Parathyroid adenoma (tissue), 2 donors: ENCODE measurements at regions not wholly inside any gene's neighbourhood (a gene's known extent, or its start where the extent isn't known, plus 50 kb on each side); places are given as distances from the start of the nearest gene placed in this dataset.

Experiments
- H2AFZ ChIP-seq: fragments of 300-600 bp; sonication (generic); one replicate; pipeline ENCODE4 v1.7.0; 2017; ENCODE audit warnings: antibody characterized with exemption, mild to moderate bottlenecking
- H3K27ac ChIP-seq: fragments of 300-600 bp; sonication (generic); one replicate; pipeline ENCODE4 v1.7.0; 2017
- H3K27me3 ChIP-seq: fragments of 300-600 bp; sonication (generic); one replicate; pipeline ENCODE4 v1.7.0; 2017; ENCODE audit warnings: low read length; ENCODE audit not compliant: control insufficient read depth, insufficient read depth
- H3K36me3 ChIP-seq: fragments of 300-600 bp; sonication (generic); one replicate; pipeline ENCODE4 v1.7.0; 2017; ENCODE audit warnings: low read length; ENCODE audit not compliant: control insufficient read depth, insufficient read depth
- H3K4me1 ChIP-seq: fragments of 300-600 bp; sonication (generic); one replicate; pipeline ENCODE4 v1.7.0; 2017; ENCODE audit warnings: control low read depth
- H3K4me2 ChIP-seq: fragments of 300-600 bp; sonication (generic); one replicate; pipeline ENCODE4 v1.7.0; 2017; ENCODE audit warnings: low read length
- H3K4me3 ChIP-seq: fragments of 300-600 bp; sonication (generic); one replicate; pipeline ENCODE4 v1.7.0; 2017; ENCODE audit warnings: low read depth, low read length
- H3K79me2 ChIP-seq: fragments of 300-600 bp; sonication (generic); one replicate; pipeline ENCODE4 v1.7.0; 2017; ENCODE audit warnings: control low read depth
- H3K9ac ChIP-seq: fragments of 300-600 bp; sonication (generic); one replicate; pipeline ENCODE4 v1.7.0; 2017; ENCODE audit warnings: mild to moderate bottlenecking
- H3K9me3 ChIP-seq: fragments of 300-600 bp; sonication (generic); one replicate; pipeline ENCODE4 v1.7.0; 2017; ENCODE audit warnings: low read length; ENCODE audit not compliant: control insufficient read depth
- TF ChIP-seq, protein P1 (sequence below): fragments of 300-600 bp; sonication (generic); IDR thresholded peaks from one replicate; pipeline ENCODE4 v1.7.0; 2017; ENCODE audit warnings: antibody characterized with exemption, mild to moderate bottlenecking
- donor health status: primary hyperparathyroidism.

DNA sequence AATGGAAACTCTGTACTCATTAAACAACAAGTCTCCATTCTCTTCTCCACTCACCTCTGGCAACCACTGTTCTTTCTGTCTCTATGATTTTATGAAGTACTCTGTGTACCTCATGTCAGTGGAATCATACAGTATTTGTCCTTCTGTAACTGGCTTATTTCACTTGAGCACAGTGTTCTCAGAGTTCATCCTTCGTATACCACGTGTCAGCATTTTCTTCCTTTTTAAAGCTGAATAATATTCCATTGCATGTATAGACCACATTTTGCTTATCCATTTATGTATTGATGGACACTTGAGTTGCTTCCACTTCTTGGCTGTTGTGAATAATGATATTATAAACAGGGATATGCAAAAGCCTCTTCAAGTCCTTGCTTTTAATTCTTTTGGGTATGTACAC is 333.0 kb upstream of the ZNF32 start:
- H3K4me3 ChIP-seq = no peak overlapping the region
- H3K9me3 ChIP-seq = no peaks in the 10 kb centered on the region
- H3K27ac ChIP-seq = no peak overlapping the region
- no peak overlapping the region for H2AFZ ChIP-seq
- no peaks in the 10 kb centered on the region for H3K4me1 ChIP-seq
- H3K36me3 ChIP-seq = no peaks in the 10 kb centered on the region
- H3K9ac ChIP-seq = no peak overlapping the region
- no peak overlapping the region for H3K4me2 ChIP-seq
- no peaks in the 10 kb centered on the region for H3K27me3 ChIP-seq
- TF ChIP-seq, protein P1, sequence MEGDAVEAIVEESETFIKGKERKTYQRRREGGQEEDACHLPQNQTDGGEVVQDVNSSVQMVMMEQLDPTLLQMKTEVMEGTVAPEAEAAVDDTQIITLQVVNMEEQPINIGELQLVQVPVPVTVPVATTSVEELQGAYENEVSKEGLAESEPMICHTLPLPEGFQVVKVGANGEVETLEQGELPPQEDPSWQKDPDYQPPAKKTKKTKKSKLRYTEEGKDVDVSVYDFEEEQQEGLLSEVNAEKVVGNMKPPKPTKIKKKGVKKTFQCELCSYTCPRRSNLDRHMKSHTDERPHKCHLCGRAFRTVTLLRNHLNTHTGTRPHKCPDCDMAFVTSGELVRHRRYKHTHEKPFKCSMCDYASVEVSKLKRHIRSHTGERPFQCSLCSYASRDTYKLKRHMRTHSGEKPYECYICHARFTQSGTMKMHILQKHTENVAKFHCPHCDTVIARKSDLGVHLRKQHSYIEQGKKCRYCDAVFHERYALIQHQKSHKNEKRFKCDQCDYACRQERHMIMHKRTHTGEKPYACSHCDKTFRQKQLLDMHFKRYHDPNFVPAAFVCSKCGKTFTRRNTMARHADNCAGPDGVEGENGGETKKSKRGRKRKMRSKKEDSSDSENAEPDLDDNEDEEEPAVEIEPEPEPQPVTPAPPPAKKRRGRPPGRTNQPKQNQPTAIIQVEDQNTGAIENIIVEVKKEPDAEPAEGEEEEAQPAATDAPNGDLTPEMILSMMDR = no peak
- H3K79me2 ChIP-seq = no peaks in the 10 kb centered on the region

DNA sequence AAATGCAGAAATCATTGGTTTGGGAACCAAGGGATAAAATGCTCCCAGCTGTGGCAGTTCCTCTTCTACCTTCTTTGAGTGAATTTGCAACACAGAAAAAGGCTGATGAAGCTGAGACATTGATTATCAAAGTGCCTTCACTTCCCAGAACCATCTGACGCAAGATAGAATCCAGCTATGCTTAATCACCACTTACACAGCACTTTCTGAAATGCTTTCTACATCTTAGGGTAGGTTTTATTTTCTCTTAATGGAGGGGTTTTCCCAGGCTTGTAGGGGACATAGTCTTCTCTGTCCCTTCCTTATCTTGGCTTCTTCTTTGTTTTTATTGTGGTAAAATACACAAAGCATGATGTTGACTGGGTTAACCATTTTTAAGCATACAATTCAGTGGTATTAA is 332.6 kb upstream of the ZNF32 start:
- TF ChIP-seq, protein P1 = no peak
- Histone ChIP-seq H3K79me2 (no peaks in the 10 kb centered on the region), H3K27ac (no peak overlapping the region), H3K36me3 (no peaks in the 10 kb centered on the region), H3K4me1 (no peaks in the 10 kb centered on the region), H3K9me3 (no peaks in the 10 kb centered on the region), H2AFZ (no peak overlapping the region), H3K4me2 (no peak overlapping the region), H3K4me3 (no peak overlapping the region), H3K9ac (no peak overlapping the region), H3K27me3 (no peaks in the 10 kb centered on the region)

DNA sequence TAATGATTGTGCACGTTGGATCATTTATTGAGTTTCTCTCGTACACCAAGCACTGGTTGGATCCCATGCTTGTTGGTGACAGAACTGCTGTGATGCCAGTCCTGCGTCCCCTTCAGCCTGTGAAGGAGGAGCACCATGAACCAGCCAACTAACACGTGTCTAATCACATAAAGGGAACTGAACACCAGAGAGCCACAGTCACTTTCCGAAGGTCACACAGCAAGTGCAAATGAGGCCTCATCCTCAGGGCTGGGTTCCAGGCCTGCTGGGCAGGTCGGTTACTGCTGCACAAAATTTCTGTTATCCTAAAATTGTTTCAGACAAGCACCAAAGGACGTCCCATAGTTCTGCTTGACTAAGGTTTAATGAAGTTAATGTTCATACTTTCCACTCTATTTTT is 332.0 kb upstream of the ZNF32 start:
- H2AFZ ChIP-seq = no peak overlapping the region
- TF ChIP-seq, protein P1 = no peak

DNA sequence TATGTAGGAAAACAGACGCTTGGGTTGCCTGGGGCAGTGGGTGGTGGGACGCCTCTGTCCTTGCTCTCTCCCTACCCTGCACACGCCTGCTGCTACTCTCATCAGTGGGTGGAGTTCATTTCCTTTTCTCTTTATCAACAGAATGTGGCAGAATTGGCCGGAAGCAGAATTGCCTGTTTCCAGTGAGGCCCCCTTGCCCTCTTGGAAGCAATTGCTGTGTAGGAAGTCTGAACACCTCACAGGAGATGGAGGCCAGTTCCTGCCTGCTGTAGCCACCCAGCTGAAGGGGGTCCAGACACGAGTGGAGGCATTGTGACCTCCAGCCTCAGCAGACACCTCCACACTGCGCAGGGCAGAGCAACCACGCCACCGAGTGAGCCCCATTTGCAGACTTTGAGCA is 331.6 kb upstream of the ZNF32 start:
- H3K9ac ChIP-seq = no peak overlapping the region
- no peaks in the 10 kb centered on the region for H3K79me2 ChIP-seq
- TF ChIP-seq, protein P1 = no peak
- no peak overlapping the region for H3K27ac ChIP-seq
- no peak overlapping the region for H3K4me2 ChIP-seq
- H2AFZ ChIP-seq = no peak overlapping the region
- H3K9me3 ChIP-seq = no peaks in the 10 kb centered on the region
- H3K4me3 ChIP-seq = no peak overlapping the region
- no peaks in the 10 kb centered on the region for H3K27me3 ChIP-seq
- H3K36me3 ChIP-seq = no peaks in the 10 kb centered on the region
- no peaks in the 10 kb centered on the region for H3K4me1 ChIP-seq

More for the DNA sequence above, 332.0 kb upstream of the ZNF32 start:
- Histone ChIP-seq H3K36me3 (no peaks in the 10 kb centered on the region), H3K9me3 (no peaks in the 10 kb centered on the region), H3K79me2 (no peaks in the 10 kb centered on the region), H3K4me2 (no peak overlapping the region), H3K4me3 (no peak overlapping the region), H3K9ac (no peak overlapping the region), H3K27me3 (no peaks in the 10 kb centered on the region), H3K27ac (no peak overlapping the region), H3K4me1 (no peaks in the 10 kb centered on the region)

DNA sequence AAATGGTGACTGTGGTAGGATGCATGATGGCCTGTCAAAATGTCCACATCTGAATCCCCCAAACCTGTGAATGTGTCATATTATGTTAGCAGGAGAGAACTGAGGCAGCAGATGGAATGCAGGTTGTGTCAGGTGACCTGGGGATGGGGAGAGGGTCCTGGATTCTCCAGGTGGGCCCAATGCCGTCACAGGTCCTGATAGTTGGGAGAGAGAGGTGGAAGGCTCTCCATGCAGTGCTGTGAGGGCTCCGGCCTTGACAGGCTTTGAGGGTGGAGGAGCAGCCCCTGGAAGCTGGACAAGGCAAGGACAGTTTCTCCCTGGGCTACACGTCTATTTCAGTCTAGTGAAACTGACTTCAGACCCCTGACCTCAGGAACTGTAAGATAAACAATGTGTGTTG is 330.9 kb upstream of the ZNF32 start:
- Histone ChIP-seq H3K27ac (no peak overlapping the region), H3K4me2 (no peak overlapping the region), H3K4me1 (no peaks in the 10 kb centered on the region), H3K79me2 (no peaks in the 10 kb centered on the region), H3K4me3 (no peak overlapping the region), H3K9me3 (no peaks in the 10 kb centered on the region), H3K36me3 (no peaks in the 10 kb centered on the region), H3K27me3 (no peaks in the 10 kb centered on the region), H3K9ac (no peak overlapping the region), H2AFZ (no peak overlapping the region)
- TF ChIP-seq, protein P1 = no peak
